HUDEP-2 (cell line): ENCODE measurements at regions not wholly inside any gene's neighbourhood (a gene's known extent, or its start where the extent isn't known, plus 50 kb on each side); places are given as distances from the start of the nearest gene placed in this dataset.

Source experiments
- DNase-seq, 76 experiments: peaks; one replicate each; lab custom pipeline; 2025; ENCODE audit not compliant: unreplicated experiment in 76 of 76; lab: John Stamatoyannopoulos, UW

DNA sequence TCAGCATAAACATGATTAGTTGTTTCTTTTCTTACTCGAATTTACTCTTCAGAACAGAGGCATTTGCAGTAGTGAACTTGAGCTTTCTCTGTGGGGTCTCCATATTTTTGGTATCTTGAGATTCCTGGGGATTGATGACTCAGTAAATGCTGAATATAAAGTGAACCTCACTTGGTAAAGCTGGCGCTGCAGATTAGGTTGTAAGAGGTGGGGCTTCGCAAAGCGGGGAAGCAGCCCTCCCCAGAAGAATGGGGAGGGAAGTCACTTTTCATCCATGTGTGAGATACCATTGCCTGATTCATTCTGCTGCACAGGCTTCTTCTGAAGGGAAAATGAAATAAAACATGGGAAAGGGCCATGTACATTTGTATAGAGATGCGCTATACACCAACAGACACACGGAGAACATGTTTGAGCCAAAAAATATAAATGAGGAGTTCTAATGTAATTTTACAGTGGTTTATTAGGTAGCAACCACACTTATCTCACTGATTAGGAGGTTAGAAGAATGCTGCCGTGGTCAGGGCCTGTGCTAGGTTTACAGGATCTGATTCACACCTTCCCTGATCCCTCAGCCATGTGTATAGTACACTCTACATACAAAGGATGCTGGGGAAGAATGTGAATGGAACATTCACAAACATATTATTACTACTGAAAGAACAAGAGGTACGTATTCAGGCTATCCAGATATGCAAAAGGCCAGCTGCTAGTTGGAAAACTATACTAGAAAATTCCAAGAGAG, 63.5 kb downstream of the DNTTIP2 start:
- DNase-seq = no peak

- DNase-seq = no peak
Measured at GRCh38 chr1:93814795-93815340, 64.1 kb downstream of the DNTTIP2 start.

- DNase-seq = peak in 53 of 76 experiments; percentile 1 to 74 (median 41)
Measured at GRCh38 chr1:93814059-93814794, 64.8 kb downstream of the DNTTIP2 start.

DNA sequence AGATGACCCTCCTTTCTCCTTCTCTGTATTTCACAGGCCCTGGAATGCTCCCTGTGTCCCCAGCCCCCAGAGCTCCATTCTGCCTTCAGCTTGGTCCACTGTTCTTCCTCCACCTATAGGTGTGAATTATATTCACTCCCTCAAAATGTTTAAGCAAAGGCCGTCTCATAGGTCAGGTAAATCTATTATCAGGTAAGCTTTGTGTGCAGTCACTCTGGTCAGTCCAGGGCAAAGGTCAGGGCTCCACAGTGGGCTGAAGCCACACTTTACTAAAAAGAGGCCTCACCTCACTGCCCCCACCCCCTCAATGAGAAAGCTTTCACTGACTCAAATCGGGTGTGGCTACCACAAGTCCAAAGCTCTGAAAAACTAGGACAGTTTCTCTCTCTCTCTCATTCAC, 65.9 kb downstream of the DNTTIP2 start:
- no peak for DNase-seq

DNA sequence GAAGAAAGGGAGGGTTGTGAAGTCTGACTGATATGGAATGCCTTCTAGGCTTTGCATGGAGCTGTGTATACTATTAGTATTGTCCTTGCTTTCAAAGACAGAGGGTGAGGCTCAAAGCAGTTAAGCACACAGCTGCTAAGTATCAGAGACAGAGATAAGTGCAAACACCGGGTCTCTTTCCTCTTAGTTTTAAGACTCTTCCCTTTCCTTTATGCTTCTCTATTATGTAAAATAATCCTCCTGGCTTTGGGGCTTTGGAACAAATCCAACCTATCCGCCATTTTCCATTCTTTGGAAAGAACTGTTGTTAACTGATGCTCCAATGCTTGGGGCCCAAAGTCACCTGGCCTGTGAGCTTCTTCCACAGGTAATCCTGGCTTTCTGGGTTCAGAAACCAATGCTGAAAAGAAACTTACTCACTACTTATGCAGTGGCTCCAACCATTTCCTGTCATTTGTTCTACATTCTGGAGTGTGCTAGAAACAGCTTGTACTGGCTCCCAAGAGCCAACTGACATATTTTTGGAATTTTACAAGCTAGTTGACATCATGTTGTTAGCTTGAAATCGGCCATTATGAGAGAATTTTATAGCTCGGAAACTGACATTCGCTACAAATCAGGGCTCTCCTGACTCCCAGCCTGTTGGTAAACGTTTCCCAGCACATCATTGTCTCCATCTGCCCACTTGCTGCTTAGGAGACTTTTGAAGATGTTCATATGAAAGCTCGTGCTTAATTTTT, 67.5 kb downstream of the DNTTIP2 start:
- DNase-seq = no peak

GRCh38 chr1:93810316-93810715, 68.7 kb downstream of the DNTTIP2 start:
- DNase-seq = no peak

DNA sequence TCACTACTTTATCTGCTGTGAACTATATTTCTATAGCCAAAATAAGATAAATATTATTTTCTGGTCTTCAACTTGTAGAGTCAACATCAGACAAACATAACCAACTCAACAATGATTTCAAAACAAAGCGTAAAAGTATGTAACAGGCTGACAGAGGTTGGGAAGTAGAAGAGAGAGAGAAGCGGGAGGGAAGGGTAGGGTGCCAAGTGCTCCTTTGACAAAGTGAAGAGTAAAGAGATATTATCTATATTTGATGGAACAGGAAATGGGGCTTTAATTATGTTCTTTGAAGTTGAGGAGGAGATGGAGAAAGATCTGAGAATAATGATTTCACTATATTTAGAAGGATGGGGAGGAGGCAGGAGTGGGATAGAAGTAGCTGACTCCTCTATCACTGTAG, 70.1 kb downstream of the DNTTIP2 start:
- no peak for DNase-seq

- no peak for DNase-seq
Measured at GRCh38 chr1:93807311-93807930, 71.6 kb downstream of the DNTTIP2 start.

DNA sequence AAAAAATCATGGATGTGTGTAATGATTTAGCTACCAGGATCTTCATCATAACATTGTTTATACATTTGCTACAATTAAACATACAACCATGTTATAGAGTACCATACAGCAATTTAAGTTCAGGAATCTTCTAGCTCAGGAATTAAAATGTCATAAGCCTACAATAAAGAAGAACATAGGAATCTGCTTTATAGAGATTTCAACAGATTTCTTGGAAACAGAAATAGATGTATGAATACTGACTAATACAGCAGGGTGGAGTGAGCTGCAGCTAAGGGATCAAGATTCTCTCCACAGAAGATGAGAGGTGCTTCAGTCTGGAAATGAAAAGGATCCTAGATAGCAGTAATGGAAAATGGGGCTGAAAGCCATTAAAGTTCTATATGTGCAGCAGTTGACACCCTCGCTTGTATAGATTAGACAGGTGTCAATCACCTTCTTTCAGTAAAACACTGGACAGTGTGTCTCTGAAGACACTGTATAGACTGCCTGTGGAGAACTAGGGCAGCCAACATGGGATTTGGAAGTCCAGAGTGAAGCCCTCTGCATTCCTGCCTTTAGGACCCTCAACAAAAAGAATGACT, 73.9 kb downstream of the DNTTIP2 start:
- DNase-seq = no peak

DNA sequence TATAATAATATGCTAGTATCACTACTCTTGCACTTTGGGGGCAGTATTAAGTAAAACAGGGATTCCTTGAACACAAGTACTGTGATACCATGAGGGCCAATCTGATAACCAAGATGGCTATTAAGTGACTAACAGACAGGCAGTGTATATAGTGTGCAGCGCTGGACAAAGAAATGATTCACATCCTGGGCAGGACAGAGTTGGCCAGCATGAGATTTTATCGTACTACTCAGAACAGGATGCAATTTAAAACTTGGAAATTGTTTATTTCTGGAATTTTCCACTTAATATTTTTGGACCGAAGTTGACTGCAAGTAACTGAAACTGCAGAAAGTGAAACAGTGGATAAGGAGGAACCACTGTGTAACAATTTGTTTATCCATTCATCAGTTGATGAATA, 74.6 kb downstream of the DNTTIP2 start:
- peak in 1 of 76 experiments; percentile 3 for DNase-seq

GRCh38 chr1:93801471-93801870, 77.5 kb downstream of the DNTTIP2 start:
- no peak for DNase-seq

- no peak for DNase-seq
Measured at GRCh38 chr1:93800856-93801255, 78.2 kb downstream of the DNTTIP2 start.

- DNase-seq = no peak
Measured at GRCh38 chr1:93798291-93798690, 80.7 kb downstream of the DNTTIP2 start.

GRCh38 chr1:93784538-93784937, 94.5 kb downstream of the DNTTIP2 start:
- no peak for DNase-seq

GRCh38 chr1:93783876-93784275, 95.1 kb downstream of the DNTTIP2 start:
- no peak for DNase-seq

- DNase-seq = no peak
Measured at GRCh38 chr1:93779540-93780165, 98.0 kb upstream of the BCAR3 start.

- DNase-seq = no peak
Measured at GRCh38 chr1:93778457-93778856, 96.8 kb upstream of the BCAR3 start.

DNA sequence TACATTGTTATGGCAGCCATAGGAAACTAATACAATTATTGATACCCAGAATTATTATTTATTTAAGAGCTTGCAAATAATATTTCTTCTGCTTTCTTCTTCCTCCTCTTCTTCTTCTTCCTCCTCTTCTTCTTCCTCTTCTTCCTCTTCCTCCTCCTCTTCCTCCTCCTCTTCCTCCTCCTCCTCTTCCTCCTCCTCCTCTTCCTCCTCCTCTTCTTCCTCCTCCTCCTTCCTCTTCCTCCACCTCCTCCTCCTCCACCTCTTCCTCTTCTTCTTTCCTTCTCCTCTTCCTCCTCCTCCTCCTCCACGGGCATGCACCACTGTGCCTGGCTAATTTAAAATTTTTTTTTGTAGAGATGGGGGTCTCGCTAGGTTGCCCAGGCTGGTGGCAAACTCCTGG, 95.6 kb upstream of the BCAR3 start:
- no peak for DNase-seq

DNA sequence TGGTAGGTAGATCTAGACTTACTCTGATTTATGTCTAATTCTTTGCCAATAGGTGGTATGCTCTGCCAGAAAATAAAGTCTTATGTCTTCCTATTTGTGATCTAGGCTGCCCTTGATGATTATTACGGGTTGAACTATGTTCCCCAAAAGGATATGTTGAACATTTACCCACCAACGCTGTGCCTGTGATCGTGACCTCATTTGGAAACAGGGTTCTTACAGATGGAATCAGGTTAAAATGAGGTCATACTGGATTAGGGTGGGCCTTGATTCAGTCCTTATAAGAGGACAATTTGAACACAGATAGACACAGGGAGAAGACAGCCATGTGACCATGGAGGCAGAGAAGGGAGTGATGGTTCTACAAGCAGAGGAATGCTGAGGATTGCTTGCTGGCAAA, 95.1 kb upstream of the BCAR3 start:
- no peak for DNase-seq

GRCh38 chr1:93775224-93775623, 93.6 kb upstream of the BCAR3 start:
- DNase-seq = no peak
